GM21381 (cell line): ENCODE measurements at regions not wholly inside any gene's neighbourhood (a gene's known extent, or its start where the extent isn't known, plus 50 kb on each side); places are given as distances from the start of the nearest gene placed in this dataset.

Experiments used
- ATAC-seq: cut with Tn5 transposase; IDR thresholded peaks from one replicate; pipeline ENCODE4 v1.9.1; 2021; ENCODE audit warnings: mild to moderate bottlenecking, moderate library complexity; ENCODE audit not compliant: unreplicated experiment

- ATAC-seq: no peak
Measured at GRCh38 chr2:180664507-180664906, 315.9 kb upstream of the UBE2E3 start.

DNA sequence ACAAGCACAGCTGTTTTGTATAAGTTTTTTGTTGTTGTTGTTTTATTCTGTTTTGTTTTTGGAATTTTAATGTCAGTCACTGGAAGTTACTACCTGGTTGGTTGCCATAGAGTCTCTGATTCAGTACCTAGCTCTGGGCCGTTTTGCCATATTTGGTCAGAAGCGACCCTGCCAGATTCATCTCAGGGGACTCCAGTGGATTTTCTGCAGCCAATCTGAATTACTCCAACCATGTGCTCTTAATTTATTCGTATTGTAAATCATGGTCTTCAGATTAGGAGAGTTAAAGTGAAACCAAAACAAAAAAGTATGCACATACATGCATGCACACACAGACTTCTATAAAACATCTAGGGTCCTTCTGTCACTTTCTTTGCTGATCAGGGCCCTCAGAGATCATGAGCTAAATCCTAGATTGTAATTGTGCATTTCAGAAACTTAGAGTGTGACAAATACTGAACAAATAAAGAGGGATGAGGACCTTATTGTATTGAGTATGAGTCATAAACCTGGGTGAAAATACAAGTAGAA is 317.4 kb upstream of the UBE2E3 start:
- no peak for ATAC-seq

GRCh38 chr2:180662521-180662920 is 317.9 kb upstream of the UBE2E3 start:
- no peak for ATAC-seq

GRCh38 chr2:180661686-180662030 is 318.7 kb upstream of the UBE2E3 start:
- no peak for ATAC-seq

DNA sequence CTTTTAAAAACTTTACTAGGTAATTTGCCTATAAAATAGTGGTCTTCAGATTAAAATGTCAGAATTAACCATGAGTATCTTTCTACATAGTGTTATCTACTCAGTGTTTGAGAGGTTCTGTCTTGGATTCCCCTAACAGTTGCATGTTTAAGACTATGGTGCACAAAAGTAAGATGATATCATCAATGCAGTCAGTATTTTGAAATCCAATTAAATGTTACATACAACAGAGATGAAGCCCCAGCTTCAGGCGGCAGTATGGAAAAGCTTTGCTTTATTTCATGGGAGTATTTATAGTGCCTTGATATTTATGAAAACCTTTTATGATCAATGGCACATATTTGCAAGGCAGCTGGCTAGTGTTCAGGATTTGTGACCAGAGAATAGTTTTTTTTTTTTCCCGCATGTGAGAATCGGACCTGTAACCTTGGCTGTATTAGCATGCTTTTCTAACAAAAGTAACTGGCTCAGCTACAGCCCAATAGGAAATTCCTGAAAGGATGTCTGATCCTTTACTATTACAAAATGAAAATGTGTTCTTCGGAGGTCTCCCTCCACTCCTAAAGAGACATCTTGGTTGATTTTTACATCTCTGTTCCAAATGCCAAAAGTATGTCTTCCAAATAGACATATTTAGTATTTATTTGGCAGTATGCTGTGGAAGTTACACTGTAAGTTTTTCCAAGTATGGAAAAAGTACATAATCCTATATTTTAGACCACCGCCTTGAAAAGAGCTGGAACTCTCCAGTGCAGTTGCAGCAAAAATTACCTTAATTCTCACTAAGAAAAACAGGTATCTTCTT is 319.3 kb upstream of the UBE2E3 start:
- ATAC-seq: no peak

DNA sequence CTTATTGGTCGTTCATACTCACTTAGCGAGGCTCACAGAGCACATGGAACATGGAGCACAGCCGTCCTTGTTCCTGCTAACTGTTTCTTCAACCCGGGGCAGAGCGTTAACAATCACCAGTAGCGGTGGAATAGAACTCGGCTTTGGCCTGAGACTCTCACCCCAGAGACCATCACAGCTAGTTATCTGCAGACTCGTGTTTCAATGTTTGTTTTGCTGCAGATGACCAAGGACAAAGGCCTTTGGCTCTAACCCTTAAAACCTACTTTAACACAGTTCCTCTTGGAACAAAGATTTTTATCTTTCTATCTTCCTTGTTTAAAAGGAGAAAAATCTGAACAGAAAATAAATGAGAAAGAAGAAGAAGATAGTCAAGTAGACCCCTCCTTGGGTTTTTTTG is 320.2 kb upstream of the UBE2E3 start:
- ATAC-seq: no peak

GRCh38 chr2:180657054-180657453 is 323.4 kb upstream of the UBE2E3 start:
- ATAC-seq: no peak

DNA sequence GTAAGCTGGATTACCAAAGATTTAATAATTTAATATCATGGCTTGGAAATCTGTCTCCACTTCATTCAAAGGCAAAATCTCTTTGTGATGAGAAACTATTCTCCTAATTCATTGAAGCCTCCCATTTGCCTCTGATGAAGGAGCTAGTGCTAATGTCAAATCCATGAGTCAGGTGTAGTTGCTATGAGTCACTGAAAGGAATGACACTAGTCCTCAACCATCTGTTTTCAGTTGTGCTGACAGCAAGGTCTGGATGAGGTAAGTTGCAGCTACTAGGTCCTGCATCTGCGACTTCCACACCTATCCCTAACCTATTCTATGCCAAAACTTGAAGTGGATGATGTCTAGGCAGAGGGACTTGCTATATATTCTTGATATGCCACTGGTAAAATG is 324.0 kb upstream of the UBE2E3 start:
- ATAC-seq: no peak

DNA sequence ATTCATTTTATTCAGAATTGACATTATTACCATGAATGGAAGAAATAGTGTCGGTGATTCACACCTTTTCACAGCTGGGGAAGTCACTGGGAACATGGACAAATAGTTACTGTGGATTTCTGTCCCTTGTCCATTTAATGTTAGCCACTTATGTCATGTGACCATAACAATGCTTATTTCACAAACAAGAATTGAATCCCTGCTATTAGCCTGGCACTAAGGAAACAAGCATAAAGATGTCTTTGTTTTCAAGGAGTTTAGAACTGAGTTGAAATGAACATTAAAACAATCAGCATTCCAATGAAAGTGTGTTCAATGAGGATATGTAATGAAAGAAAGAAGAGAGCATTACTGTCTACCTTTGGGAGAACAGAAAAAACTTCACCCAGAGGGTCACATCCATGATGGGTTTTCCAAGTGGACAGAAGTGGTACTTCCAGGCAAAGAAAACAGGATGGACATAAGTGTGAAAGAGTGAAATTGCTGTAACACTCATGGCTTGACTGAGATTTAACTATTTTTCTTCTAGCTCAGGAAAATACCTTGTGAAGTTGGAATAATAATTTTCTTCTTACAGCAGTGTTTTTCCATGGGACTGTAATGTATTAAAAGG is 324.5 kb upstream of the UBE2E3 start:
- ATAC-seq: no peak

- no peak for ATAC-seq
Measured at GRCh38 chr2:180655393-180655792, 325.0 kb upstream of the UBE2E3 start.

GRCh38 chr2:180653481-180653880 is 326.9 kb upstream of the UBE2E3 start:
- no peak for ATAC-seq

DNA sequence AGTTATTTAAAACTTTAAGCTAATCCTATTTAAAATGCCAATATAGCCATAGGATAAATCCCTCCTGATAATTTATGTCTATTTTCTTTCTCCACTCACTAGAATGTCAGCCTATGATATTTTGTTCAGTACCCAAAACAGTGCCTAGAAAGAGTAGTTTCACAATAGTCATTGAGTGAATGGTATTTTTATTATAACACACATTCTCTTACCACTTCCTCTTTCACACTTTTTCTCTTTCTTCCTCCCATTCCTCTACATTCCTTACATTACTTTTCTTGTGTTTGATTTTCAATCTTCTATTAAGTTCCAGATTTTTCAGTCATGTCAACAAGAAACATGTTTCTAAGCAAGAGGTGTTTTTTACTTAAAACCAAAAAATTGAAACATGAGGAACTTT is 327.6 kb upstream of the UBE2E3 start:
- no peak for ATAC-seq

DNA sequence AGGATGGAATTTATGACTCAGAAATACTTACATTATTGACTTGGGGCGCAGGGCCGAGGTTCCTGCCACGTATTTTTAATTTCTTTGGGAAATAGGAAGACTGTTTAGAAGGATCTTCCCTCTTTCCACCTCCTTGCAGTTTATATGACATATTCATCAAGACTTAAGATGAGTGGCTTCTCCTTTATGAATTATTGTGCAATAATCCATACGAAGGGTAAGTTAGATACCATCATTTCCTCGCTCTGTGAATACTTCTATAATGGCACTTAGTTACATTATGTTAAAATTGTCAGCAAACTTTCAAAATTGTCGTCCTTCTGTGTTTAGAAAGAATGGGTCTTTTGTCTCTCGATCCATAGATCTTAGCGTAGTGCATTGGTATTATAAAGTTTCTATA is 328.8 kb upstream of the UBE2E3 start:
- no peak for ATAC-seq

DNA sequence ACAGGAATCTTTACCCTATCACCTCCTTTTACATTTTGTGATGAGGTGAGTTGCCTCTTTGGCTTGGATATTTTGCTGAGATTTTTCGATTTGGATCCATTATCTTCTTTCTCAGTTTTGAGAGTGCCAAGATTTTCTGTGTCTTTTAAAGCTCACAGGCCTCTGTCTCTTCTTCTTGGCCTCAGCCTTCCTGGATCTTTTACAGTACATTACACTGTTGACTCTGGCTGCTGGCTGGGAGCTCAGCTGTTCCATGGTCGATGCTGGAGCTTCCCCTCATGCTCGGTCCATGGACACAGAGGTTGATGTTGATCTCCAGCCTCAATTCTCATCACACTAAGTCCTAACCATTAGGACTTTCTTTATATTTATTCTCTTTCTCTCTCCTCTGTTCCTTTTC is 332.8 kb upstream of the UBE2E3 start:
- no peak for ATAC-seq

DNA sequence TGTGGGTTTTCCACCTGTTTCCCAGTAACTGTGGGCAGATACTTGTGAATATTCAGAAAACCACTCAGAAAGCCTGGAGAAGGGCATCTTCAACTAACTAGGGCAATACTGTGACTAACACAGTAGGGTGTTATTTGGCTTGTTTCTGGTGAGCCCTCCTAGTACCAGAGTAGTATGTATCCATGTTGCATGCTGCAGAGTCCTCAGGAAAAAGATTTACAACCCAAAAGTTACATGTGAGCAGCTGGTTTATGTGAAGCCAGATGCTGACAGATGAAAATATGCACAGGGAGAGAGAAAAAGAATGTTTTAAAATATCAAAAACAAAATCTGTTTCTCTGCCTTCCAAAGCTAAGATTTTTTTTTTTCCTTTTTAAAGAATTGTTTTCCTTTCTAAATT is 333.2 kb upstream of the UBE2E3 start:
- ATAC-seq: no peak

DNA sequence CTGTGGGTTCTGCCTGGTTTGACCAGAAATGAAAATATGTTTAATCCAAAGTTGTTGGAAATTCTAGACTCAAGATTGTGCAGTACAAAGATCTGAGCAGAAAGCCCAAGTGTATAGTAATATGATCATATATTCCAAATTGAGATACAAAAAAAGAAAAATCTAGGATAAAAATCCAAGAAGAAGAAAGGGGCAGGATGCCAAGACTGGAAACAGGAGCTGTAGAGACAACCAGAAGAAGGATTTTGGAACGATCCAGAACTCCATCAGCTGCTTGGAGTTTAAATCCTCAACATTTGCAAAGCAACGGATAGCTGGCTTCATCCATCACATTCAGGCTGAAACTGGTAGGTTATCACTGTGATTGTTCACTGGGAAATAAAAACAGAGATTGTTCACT is 333.6 kb upstream of the UBE2E3 start:
- no peak for ATAC-seq

DNA sequence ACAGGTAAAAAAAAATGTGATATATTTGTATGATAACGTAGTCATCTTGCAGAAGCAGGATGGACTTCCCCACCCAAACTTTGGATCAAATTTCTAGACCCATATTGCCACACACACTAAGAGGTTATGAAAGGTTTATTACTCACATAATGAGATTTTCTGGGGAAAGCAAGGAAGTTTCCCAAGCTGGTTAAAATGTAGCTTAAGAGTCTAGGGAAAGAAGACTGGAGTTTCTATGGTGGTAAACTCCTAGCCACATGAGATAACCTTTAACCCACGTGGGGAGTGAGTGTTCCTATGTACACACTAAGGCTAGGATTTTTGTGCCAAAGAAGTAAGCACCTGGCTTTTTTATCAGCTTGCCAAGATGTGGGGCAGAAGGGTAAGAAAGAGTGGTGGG is 335.7 kb upstream of the UBE2E3 start:
- ATAC-seq: no peak

- ATAC-seq: no peak
Measured at GRCh38 chr2:180630756-180631155, 349.6 kb upstream of the UBE2E3 start.

DNA sequence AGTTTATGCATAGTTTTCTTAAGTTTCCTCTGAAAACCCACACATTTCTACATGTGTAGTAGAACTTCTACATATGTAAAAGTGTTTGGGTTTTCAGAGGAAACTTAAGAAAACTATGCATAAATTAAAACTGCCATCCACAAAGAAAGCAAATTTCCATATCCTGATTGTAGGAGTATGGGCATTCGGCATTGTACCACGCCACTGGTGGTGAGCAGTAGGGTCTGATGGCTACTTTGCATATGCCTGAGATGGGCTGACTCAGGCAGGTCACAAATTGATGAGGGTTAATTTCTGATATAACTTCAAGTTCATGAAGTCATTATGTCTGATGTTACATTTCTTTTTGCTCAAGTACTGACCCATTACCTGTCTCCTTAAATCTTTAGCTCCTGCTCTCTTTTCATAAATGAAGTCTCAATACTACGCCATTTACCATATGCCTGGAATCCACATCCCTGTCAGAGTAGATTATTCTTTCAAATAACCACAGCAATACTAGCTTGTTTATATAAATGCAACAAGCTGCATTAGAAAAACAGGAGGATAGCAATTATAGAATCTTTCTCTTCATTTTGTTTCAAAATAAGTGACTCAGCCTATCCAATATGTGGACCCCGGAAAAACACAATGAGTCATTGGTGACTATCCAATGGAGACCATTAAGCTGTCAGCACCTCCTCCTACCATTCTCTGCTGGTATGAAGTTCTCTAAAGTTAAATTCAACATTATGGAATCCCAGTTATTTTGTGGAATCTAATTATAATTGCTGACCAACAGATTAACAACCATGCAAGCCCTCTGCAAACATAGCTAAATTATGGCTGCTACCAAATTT is 355.2 kb upstream of the UBE2E3 start:
- no peak for ATAC-seq

GRCh38 chr2:180621941-180622918 is 358.2 kb upstream of the UBE2E3 start:
- no peak for ATAC-seq

GRCh38 chr2:180621366-180621765 is 359.0 kb upstream of the UBE2E3 start:
- ATAC-seq: no peak
